WTC11 (cell line): ENCODE measurements at regions not wholly inside any gene's neighbourhood (a gene's known extent, or its start where the extent isn't known, plus 50 kb on each side); places are given as distances from the start of the nearest gene placed in this dataset.

Source experiments
- ATAC-seq: fragments of 200-7000 bp; cut with Tn5 transposase; 2 replicates; pipeline ENCODE4 v1.10.0; 2021; ENCODE audit warnings: mild to moderate bottlenecking, moderate library complexity
- CTCF ChIA-PET: fragments of 300-600 bp; sonication (Branson Sonifier 250); formaldehyde crosslinking; loops from one replicate; lab custom pipeline; 2021; ENCODE audit warnings: antibody characterized with exemption; lab: Charles Lee
- POLR2A ChIA-PET: fragments of 350-600 bp; sonication (Branson Sonifier 250); formaldehyde crosslinking; loops from one replicate; lab custom pipeline; 2021; ENCODE audit warnings: antibody characterized with exemption; lab: Charles Lee
- DNase-seq: peaks from one replicate; pipeline ENCODE4 v3.0.0; 2021; ENCODE audit warnings: low spot score
- H3K27ac Mint-ChIP-seq: 2 replicates; pipeline ENCODE4 v1.8.0; 2021; ENCODE audit warnings: mixed read lengths
- H3K27me3 Mint-ChIP-seq: 2 replicates; pipeline ENCODE4 v1.8.0; 2021; ENCODE audit warnings: low read depth, mild to moderate bottlenecking, moderate library complexity, mixed read lengths
- H3K36me3 Mint-ChIP-seq: 2 replicates; pipeline ENCODE4 v1.8.0; 2021; ENCODE audit warnings: mixed read lengths
- H3K4me1 Mint-ChIP-seq: 2 replicates; pipeline ENCODE4 v1.8.0; 2022; ENCODE audit warnings: mixed read lengths
- H3K4me3 Mint-ChIP-seq: 2 replicates; pipeline ENCODE4 v1.8.0; 2021; ENCODE audit warnings: mild to moderate bottlenecking, moderate library complexity, mixed read lengths
- H3K9me3 Mint-ChIP-seq: 2 replicates; pipeline ENCODE4 v1.8.0; 2021; ENCODE audit warnings: mixed read lengths
- AFF4 ChIP-seq: sonication (generic); formaldehyde crosslinking; IDR thresholded peaks from 2 replicates; pipeline ENCODE4 v1.8.1; 2023; ENCODE audit warnings: mild to moderate bottlenecking, missing genetic modification reagents, borderline replicate concordance
- ATF6 ChIP-seq: sonication (generic); formaldehyde crosslinking; IDR thresholded peaks from 2 replicates; pipeline ENCODE4 v1.8.1; 2023; ENCODE audit warnings: mild to moderate bottlenecking, missing genetic modification reagents
- CDX4 ChIP-seq: fragments of 250-450 bp; sonication (Bioruptor Pico); IDR thresholded peaks from 2 replicates; pipeline ENCODE4 v1.9.0; 2021; ENCODE audit warnings: moderate library complexity, mild to moderate bottlenecking, inconsistent platforms, borderline replicate concordance
- FOXK1 ChIP-seq: sonication (generic); formaldehyde crosslinking; IDR thresholded peaks from 2 replicates; pipeline ENCODE4 v1.8.0; 2022; ENCODE audit warnings: mild to moderate bottlenecking, moderate library complexity, missing genetic modification reagents
- HMGXB4 ChIP-seq: sonication (generic); formaldehyde crosslinking; IDR thresholded peaks from 2 replicates; pipeline ENCODE4 v1.8.1; 2023; ENCODE audit warnings: mild to moderate bottlenecking, moderate library complexity, missing genetic modification reagents
- MAX ChIP-seq: sonication (generic); formaldehyde crosslinking; IDR thresholded peaks from 2 replicates; pipeline ENCODE4 v1.8.0; 2022; ENCODE audit warnings: mild to moderate bottlenecking, missing genetic modification reagents
- RORB ChIP-seq: fragments of 250-450 bp; sonication (Bioruptor Pico); IDR thresholded peaks from 2 replicates; pipeline ENCODE4 v1.9.0; 2021; ENCODE audit warnings: mild to moderate bottlenecking
- SMAD4 ChIP-seq: sonication (generic); formaldehyde crosslinking; IDR thresholded peaks from 2 replicates; pipeline ENCODE4 v1.8.0; 2022; ENCODE audit warnings: mild to moderate bottlenecking, missing genetic modification reagents
- ZBTB21 ChIP-seq: sonication (generic); formaldehyde crosslinking; IDR thresholded peaks from 2 replicates; pipeline ENCODE4 v1.8.1; 2023; ENCODE audit warnings: mild to moderate bottlenecking, missing genetic modification reagents, borderline replicate concordance
- ZBTB43 ChIP-seq: sonication (generic); formaldehyde crosslinking; IDR thresholded peaks from 2 replicates; pipeline ENCODE4 v1.8.1; 2023; ENCODE audit warnings: mild to moderate bottlenecking, missing genetic modification reagents
- ZNF138 ChIP-seq: sonication (generic); formaldehyde crosslinking; conservative IDR thresholded peaks from 2 replicates; pipeline ENCODE4 v1.8.1; 2022; ENCODE audit warnings: mild to moderate bottlenecking, moderate library complexity, missing genetic modification reagents
- ZNF232 ChIP-seq: sonication (generic); formaldehyde crosslinking; IDR thresholded peaks from 2 replicates; pipeline ENCODE4 v1.8.0; 2022; ENCODE audit warnings: mild to moderate bottlenecking, missing genetic modification reagents
- ZNF423 ChIP-seq: fragments of 250-450 bp; sonication (Bioruptor Pico); IDR thresholded peaks from 2 replicates; pipeline ENCODE4 v2.1.2; 2022; ENCODE audit warnings: mild to moderate bottlenecking, moderate library complexity
- TF ChIP-seq, protein P1 (sequence below): fragments of 250-450 bp; sonication (Bioruptor Pico); IDR thresholded peaks from 2 replicates; pipeline ENCODE4 v2.1.2; 2022; ENCODE audit warnings: mild to moderate bottlenecking, moderate library complexity
- TF ChIP-seq, protein P2 (sequence below): sonication (generic); formaldehyde crosslinking; IDR thresholded peaks from 2 replicates; pipeline ENCODE4 v1.8.1; 2022; ENCODE audit warnings: mild to moderate bottlenecking, missing genetic modification reagents, moderate library complexity, borderline replicate concordance
- TF ChIP-seq, protein P3 (sequence below): sonication (generic); formaldehyde crosslinking; IDR thresholded peaks from 2 replicates; pipeline ENCODE4 v1.8.0; 2023; ENCODE audit warnings: mild to moderate bottlenecking, missing genetic modification reagents

GRCh38 chr6:74931558-74931957 is 274.3 kb downstream of the COL12A1 start (continued):
- TF ChIP-seq, protein P1, sequence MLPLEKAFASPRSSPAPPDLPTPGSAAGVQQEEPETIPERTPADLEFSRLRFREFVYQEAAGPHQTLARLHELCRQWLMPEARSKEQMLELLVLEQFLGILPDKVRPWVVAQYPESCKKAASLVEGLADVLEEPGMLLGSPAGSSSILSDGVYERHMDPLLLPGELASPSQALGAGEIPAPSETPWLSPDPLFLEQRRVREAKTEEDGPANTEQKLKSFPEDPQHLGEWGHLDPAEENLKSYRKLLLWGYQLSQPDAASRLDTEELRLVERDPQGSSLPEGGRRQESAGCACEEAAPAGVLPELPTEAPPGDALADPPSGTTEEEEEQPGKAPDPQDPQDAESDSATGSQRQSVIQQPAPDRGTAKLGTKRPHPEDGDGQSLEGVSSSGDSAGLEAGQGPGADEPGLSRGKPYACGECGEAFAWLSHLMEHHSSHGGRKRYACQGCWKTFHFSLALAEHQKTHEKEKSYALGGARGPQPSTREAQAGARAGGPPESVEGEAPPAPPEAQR = no peak
- no peak for TF ChIP-seq AFF4 (CRISPR knock-in tag)
- TF ChIP-seq ZNF423 (CRISPR knock-in tag) = no peak

- no peak for DNase-seq
- no peak overlapping the region for H3K27ac Mint-ChIP-seq
- no peaks in the 10 kb centered on the region for H3K27me3 Mint-ChIP-seq
- peaks cover 12% of the 10 kb centered on the region for H3K4me1 Mint-ChIP-seq
- POLR2A ChIA-PET = no interaction called here
- no peak overlapping the region for H3K4me3 Mint-ChIP-seq
- no peaks in the 10 kb centered on the region for H3K9me3 Mint-ChIP-seq
- no peaks in the 10 kb centered on the region for H3K36me3 Mint-ChIP-seq
- no peak for TF ChIP-seq RORB (CRISPR knock-in tag)
- no peak for TF ChIP-seq ZNF232 (CRISPR knock-in tag)
- TF ChIP-seq CDX4 = no peak
- no peak for TF ChIP-seq SMAD4
- TF ChIP-seq FOXK1 (CRISPR knock-in tag) = no peak
- CTCF ChIA-PET = no interaction called here
- no peak for ATAC-seq
These were observed 277.6 kb downstream of the COL12A1 start for GRCh38 chr6:74928203-74928602.

GRCh38 chr6:74927299-74927698 is 278.6 kb downstream of the COL12A1 start:
- Mint-ChIP-seq H3K36me3 (no peaks in the 10 kb centered on the region), H3K4me1 (peaks cover 10% of the 10 kb centered on the region), H3K9me3 (no peaks in the 10 kb centered on the region), H3K27ac (no peak overlapping the region), H3K4me3 (no peak overlapping the region), H3K27me3 (no peaks in the 10 kb centered on the region)
- DNase-seq = no peak
- CTCF ChIA-PET = no interaction called here
- POLR2A ChIA-PET = no interaction called here
- ATAC-seq = no peak
- TF ChIP-seq, protein P2, sequence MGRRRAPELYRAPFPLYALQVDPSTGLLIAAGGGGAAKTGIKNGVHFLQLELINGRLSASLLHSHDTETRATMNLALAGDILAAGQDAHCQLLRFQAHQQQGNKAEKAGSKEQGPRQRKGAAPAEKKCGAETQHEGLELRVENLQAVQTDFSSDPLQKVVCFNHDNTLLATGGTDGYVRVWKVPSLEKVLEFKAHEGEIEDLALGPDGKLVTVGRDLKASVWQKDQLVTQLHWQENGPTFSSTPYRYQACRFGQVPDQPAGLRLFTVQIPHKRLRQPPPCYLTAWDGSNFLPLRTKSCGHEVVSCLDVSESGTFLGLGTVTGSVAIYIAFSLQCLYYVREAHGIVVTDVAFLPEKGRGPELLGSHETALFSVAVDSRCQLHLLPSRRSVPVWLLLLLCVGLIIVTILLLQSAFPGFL (CRISPR knock-in tag) = no peak
- TF ChIP-seq ZBTB21 (CRISPR knock-in tag) (no peak), HMGXB4 (CRISPR knock-in tag) (no peak), RORB (CRISPR knock-in tag) (no peak), ZNF138 (no peak), ZBTB43 (CRISPR knock-in tag) (no peak), MAX (CRISPR knock-in tag) (no peak), ATF6 (CRISPR knock-in tag) (no peak)
- TF ChIP-seq, protein P3, sequence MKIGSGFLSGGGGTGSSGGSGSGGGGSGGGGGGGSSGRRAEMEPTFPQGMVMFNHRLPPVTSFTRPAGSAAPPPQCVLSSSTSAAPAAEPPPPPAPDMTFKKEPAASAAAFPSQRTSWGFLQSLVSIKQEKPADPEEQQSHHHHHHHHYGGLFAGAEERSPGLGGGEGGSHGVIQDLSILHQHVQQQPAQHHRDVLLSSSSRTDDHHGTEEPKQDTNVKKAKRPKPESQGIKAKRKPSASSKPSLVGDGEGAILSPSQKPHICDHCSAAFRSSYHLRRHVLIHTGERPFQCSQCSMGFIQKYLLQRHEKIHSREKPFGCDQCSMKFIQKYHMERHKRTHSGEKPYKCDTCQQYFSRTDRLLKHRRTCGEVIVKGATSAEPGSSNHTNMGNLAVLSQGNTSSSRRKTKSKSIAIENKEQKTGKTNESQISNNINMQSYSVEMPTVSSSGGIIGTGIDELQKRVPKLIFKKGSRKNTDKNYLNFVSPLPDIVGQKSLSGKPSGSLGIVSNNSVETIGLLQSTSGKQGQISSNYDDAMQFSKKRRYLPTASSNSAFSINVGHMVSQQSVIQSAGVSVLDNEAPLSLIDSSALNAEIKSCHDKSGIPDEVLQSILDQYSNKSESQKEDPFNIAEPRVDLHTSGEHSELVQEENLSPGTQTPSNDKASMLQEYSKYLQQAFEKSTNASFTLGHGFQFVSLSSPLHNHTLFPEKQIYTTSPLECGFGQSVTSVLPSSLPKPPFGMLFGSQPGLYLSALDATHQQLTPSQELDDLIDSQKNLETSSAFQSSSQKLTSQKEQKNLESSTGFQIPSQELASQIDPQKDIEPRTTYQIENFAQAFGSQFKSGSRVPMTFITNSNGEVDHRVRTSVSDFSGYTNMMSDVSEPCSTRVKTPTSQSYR = no peak
- TF ChIP-seq, protein P1 = no peak
